ENCODE measurements at regions not wholly inside any gene's neighbourhood (a gene's known extent, or its start where the extent isn't known, plus 50 kb on each side); places are given as distances from the start of the nearest gene placed in this dataset.
A peak's percentile ranks its signal among the peaks of the same experiment; 100 is the strongest.

DNA sequence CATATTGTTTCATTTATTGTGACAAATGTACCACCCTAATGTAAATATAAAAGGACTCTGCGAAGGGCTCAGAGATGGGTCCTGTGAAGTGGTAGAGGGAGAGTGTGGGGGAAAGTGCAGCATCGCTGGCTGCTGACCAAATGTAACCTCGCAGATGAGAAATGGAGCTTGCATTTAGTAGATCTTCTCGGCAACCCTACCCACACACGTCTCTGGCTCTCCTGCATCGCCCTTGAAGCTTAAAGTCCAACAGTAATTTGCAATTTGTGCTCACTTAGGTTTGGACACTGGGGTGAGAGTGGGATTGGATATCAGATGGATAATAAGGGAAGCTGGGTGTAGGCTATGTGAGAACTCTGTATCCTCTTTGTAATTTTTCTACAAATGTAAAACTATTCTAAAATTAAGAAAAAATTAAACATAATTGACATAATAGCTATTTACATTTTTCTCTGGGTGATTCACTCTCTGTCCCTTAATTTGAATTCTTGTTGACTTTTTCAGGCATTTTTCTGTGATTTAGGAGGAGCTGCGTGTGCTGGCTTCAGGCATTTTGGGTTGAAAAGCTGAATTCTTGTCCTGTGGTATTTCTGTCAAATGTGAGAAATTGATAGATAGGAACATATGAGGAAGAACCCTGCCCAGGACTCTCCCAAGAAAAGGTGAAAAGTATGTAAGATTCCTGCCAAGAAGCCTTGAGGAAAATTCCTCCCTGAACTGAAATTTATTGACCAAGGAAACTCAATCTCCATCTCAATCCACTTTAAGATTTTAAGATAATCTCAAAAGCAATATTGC, 524.7 kb upstream of the MCTP2 start:
- no peak for DNase-seq

DNA sequence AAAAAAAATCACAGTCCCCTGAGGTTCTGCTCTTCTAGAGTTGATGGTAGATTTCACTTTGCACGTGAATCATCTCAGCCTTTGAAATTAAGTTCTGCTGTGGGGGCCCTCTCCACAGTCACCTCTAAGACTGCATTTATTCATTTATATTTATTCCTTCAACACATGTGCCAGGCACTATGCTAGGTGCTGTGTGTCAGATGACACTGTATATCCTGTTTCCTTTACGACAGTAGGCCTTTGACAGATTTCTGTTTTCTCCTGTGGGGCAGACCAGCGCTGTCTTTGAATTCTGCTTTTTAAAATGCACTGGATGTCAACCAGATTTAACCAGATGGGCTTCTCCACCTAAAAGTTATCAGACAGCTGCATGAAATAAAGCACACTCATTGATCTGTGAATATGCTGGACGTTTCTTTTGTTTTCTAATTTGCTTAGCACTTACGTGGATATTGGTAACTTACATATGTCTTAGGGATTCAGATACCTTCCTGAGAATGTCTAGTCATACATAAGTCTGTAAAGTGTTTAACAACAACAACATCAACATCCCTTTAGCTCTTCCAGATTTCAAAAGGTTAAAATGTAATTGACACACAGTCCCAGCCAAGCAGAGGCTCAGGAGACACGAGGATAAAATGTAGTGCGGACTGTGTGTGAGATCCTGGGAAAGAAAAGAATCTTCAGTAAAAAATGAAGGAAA, 525.5 kb upstream of the MCTP2 start:
- no peak for DNase-seq

DNA sequence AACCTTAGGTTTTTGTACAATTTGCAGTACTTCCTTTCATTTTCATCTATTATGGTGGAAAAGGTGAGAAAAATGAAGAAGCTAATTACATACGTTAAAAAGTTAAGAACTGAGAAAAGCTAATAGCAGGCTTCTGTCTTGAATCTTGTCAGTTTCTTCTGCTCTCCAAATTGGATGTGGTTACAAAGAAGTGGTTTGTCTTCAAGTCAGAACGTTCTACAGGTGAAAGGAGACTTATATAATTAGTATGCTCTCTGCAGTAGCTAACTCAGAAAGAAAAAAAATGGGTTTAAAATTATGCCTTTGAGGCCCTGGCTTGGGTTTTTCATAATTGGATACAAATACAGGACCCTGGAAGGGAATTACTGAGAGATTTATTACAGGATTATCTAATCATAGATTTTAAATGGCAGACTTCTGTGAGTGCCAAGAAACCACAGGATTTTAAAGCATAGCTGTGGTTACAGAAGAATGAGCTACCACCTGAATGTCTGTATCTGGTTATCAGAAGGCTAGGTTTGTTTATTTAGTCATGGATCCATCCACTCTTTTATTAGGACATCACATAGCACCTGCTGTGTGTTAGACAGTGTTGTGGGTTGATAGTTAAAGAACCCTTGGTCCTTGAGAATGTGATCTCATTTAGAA, 528.1 kb upstream of the MCTP2 start:
- DNase-seq = no peak

DNA sequence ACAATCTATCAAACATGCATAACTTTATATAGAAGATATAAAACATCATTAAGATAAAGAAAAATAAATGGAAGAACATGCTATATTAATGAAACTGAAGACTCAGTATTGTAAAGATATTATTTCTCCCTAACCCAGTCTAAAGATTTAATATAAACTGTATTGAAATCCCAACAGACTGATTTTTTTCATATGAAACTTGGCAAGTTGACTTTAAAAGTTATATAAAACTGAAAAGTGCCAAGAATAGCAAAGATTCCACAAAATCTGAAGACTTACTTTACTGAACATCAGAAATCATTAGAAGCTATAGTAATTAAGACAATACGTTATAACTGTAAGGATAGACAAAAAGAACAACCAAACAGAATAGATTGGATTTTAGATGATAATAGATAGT, 531.3 kb upstream of the MCTP2 start:
- DNase-seq = no peak

DNA sequence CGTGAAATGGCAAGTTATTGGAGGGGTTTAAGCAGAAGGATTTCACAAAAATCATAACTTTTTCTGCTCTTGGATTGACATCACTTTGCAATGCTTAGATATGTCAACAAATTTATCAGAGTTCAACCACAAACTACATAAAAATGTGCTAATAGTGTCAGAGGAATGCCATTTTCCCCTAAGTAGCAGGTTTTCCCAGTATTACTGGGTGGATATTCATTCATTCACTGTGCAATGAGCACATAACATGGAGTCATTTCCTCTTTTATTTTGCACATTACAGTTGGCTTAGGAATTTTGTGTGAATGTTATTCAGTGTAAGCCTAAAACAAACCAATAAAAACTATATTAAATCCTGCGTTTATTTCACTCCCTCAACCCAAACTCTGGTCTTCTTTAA, 537.3 kb upstream of the MCTP2 start:
- DNase-seq = no peak

DNA sequence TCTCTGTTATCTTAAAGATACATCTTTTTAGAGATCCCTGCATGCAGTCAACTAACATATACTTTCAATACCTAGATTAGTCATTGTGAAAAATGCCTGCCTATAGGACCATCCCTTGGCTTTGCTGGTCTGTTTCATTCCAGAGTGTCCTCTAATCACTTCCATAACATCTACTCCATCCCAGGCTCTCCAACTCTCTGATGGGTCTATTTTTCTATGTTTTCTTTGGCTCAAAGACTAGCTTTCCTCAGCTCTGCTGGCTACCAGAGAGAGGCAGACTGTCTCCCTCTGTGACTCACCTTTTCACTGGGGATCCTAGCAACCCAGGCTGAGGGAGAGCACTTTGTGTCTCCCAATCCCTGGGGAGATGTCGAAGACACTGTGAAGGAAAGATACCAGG, 547.7 kb upstream of the MCTP2 start:
- no peak for DNase-seq

DNA sequence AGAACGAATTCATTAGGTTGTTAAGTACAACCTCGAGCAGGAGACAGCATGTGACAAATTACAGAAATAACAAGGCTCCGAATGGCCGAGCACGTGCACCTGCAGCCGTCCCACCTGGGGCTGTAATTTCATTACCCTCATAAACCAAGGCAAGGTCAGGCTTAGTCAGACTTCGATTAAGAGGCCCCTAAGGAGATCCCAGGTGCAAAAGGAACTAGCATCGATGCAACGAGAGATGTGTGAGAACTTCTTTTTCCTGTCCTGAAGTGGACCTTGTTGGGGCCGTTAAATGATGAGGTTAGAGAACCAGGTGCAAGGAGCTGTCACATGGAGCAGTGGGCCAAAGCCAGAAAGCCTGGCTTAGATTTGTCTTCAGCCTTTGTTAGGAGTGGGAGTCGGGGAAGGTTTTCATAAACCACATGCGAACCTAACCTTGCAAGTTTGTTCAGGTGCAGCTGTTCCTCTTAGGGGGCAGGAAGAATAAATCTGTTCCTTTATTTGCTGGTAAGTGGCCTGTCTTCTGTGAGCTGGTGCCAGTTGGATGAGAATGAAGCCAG, 559.9 kb upstream of the MCTP2 start:
- no peak for DNase-seq

DNA sequence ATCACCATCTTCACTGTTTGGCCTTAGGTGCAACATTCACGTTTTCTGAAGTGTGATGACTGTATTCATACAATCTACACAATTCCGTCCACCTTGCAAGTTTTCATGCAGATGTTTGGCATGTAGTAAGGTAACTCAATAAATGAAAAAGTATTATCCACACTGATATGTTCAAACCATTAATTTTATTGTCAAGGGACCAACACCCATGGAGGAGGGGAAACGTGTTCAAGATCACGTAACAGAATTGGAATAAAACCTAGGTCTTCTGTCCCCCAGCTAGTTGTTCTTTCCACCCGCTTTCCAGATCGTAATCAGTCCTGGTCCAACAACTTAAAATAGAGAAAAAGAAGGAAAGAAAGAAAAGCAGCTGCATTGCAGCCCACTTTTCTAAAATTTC, 560.4 kb upstream of the MCTP2 start:
- DNase-seq = no peak

DNA sequence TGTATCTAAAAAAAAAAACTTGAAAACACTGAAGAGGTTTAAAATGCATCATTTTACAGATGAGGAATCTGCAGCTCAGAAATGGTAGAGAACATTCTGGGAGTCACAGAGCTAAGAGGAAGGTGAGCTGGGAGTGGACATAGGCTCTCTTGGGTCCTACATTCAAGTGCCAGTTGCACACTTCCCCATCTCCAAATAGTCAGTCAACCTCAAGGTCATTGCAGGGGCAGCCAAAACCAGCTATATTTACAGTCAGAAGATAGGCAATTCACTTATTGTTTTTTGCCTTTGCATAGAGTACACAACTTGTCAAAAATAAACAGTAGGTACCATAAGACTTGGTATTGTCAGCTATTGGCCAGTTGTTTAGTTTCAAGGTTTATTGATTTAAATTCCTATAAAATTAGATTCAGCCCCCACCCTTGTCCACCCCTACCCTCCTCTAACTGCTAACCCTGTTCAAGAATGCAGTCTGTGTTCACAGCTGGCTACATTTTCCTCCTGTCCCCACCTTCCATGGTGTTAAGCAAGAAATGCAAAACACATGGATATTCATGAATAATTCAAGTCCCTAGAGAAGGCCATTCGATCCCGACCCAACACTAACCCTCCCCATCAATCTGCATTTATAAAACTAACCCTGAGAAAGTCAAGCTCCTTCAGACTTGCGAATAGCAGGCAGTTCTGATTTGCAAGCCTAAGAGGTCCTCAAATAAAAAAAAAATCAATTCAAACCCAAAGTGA, 567.0 kb upstream of the MCTP2 start:
- no peak for DNase-seq

DNA sequence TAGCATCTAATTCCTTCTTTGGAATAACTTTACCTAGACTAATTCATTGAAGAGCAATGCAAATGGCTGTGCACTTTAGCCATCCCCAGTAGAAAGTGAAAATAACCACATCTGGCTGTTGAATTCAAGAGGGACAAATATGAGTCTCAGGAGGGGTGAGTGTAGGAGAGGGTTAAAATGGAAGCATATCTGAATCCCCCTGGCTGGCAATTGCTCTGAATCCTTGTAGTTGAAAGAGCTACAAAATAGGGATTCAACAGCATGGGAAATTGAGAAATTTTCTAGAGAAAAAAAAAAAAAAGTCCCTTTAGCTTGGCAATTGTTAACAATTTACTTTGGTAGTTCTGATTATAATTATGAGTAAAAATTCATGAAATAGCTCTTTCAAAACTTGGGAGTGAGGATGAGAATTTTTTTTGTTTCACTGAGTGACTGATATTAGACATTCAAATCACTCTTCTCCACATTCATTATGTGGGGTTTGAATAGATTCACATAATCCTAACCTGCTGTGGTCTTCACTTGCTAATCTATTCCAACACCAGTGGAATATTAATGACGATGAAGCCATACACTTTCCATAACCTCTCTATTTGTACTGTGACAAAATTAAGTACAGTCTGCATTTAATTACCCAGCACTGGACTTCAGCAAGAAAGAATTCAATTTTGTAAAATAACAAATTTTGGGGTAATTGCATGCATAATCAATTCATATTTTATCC, 569.0 kb upstream of the MCTP2 start:
- DNase-seq = no peak

DNA sequence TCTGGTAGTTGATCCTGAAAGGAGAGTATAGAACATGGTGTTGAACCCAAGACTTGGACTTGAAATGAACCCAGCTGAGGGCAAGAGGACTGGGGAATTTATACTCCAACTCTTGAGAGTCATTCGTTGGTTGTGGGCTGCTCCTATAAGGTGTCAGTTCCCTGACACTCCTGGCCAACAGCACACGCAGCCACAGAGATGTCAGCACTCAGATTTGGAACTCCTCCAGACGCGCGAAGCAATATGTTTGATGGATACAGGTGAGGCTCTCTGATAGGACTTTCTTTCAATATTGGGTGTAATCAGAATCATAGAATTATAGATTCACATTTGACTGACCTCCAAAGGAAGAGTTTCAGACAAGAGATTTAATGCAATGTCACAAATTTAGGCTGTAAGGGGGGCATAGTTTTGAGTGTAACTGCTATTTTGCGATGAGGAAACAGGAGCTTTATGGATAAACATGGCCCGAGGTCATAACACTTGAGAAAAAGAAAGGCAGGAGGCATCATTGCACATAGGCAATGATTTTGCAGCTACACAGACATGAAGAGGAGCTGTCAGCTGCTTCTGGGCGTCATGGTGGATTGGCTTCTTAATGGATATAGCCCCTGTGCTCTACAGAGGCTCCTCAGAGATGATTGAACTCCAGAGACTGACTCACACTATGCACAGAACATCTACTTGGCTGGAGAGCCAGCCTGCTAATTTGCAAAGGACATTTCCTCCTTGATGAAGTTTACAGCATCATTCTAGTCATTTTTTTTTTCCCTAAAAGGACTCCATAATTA, 569.2 kb upstream of the RGMA start:
- DNase-seq = peak; percentile 37

DNA sequence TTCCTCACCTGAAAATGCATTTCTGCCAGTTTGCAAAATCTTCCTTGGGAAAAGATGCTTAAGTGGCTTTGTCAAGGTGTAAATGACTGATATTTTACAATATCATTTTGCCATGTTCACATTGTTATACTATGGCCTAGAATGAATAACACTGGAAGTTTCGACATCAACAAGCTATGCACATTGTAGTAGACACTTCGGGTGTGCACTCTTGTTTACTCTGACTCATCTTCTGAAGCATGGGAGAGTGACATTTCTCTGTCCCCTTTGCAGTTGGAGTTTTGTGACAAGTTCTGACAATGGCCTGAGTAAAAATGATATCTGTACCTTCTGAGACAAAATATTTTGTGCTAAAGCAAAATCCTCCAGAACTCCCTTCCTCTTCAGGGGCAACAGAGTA, 567.0 kb upstream of the RGMA start:
- no peak for DNase-seq

DNA sequence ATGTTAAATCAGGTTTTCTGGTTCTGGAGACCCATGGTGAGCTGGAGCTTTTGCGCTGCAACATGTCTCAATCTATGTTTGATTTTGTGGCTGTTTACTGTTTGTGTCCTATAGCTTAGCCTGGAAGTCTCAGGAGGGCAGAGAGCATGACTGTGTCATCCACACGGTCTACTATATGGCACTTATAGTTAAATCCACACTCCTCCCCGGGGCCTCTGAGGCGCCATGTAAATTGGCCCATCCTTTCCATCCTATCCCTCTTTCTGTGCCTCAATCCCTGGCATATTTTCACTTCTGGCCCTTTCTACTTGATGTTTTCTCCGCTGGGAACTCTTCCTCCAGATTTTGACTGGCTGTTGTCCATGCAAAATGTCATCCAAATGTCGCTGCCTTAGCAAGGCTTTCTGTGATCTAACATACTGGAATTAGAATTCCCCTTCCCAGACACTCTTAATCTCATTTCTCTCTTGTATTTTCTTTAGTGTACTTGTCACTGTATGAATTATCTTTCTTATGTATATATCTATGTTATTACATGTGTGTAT, 560.8 kb upstream of the RGMA start:
- no peak for DNase-seq

DNA sequence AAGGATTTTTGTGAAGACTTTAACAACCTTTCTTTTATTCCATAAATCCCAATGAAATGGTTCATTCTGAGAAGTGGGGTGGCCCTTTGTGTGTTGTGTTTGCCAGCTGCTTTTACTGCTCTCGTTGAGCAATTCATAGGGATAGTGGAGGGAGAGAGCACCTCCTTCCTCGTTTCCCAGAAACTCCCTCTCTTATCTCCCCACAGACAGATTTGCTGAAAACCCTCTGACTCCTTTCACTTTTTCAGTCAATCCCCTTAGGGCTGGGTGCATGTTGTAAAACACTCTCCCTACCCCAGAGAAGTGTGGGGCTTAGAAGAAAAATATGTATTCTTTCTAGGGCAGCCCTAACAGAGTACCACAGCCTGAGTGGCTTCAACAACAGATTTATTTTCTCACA, 557.2 kb upstream of the RGMA start:
- DNase-seq = no peak

DNA sequence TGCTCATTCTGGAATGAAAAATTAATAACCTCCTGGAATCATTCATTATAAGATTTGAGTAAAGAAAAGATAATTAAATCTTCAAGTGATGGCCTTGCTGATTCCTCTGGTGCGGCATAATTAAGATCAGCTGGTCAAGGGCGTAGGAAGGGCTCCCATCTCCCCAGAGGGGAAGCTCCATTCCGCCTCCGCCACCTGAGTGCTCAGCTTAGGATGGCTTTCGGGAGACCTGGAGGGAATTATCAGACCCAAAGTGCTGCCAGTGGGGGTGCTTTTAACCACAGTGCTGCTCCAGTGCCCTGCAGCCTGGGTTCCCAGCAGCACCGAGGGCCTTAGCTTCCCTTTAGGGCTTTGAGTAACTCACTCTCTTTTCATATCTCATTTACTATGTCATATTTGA, 556.6 kb upstream of the RGMA start:
- DNase-seq = no peak

DNA sequence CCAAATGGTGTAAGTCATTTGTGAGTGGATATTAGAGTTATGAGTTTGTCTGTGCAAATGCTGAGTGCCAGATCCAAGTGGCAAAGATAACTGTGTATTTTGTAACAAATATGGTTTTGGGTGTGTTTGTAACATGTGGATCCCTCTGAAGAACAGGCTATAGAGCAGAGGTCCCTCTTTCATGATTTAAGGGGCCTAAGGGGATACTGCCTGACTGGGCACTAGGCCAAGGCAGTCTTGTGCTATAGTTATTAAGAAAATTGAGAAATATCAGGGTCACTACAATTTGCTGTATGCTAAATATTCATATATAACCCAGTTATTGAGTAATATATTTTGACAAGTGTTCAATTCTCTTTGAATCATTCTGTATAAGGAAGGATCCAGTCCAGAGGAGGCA, 555.6 kb upstream of the RGMA start:
- no peak for DNase-seq

DNA sequence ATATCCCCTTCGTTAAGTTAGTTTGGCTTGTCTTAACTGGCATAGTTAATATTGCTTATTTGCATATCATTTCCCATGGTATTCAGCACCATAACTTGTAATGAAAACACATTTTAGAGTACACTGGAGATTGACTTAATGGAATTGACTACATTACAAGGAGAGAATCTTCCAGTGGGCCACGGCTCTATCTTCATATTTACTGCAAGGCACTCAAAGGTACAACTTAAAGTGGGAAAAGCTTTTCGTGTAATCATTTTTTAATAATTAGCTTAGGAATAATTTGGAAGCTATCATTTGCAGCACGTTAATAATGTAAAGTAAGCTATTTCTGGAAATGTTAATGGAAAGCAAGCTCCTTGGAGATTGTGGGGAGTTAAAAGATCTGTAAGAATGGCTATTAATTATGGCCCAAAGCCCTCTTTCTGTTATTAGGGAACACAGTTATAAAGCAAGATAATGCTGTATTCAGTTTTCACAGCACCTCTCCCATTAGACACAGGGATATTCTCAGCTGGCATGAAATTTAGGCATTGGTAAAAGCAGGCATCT, 551.5 kb upstream of the RGMA start:
- DNase-seq = no peak

DNA sequence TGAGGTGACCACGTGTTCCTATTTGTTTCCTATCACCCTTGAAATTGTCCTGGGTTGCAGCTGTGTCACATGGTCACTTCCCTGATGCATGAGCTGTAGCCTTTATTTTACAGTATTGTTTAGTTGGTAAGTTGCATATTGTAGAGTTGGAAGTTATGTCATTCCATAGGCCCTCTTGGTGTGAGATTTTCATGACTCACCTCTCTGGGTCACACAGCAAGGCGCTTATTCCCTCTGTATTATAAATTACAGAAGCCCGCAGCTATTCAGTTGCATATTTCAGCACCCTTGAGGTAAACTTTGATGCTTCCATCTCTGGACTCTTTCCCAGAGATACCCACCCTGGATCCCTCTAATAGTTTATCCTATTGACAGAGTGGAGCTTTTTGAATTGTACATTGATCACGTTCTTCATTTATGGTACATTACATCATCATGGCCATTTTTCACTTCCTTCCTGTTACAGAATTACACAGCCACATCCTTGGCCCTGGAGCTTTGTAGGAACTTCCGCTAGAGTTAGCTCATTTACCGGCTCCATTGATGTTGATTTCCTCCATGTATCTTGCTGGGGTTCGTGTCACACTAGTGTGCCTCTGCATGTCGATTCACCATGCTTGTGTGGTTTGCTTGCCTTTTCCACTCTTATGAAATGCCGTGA, 543.1 kb upstream of the RGMA start:
- DNase-seq = no peak

DNA sequence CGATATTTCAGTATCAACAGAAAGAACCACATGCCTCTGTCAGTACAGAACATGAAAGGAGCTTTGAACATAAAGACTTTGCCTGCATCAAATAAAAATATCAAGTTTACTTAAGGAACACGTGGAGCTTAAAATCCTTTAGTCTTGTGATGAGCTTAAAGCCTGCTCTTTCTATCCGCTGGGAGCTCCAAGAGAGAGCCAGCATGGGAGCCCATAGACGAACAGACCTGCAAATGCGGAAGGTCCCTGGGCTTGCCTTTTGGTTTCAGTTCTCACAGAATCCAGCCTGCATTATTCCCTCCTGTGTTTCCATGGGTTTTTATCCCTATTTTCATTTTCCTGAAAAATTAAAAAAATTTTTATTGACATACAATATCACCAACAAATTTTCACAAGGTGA, 530.6 kb upstream of the RGMA start:
- DNase-seq = no peak

DNA sequence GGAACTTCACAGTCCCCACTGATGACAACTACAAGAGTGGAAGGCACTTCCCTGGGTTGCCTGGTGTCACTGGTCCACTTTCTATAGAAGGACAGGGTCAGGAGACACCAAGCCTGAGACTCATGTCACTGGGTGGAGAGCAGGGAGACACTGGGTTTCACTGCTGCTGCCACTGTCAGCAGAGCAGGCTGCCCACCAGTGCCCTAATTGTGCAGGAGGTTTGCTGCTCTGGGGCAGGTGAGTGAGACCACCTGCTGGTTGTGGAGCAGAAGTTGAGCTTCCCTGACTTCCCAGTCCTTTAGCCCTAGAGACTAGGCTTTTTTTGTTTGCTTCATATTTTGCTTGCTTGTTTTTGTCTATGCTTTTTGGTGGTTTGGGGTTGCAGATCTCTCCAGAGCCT, 528.4 kb upstream of the RGMA start:
- no peak for DNase-seq
